ENCODE measurements at regions not wholly inside any gene's neighbourhood (a gene's known extent, or its start where the extent isn't known, plus 50 kb on each side); places are given as distances from the start of the nearest gene placed in this dataset.

GRCh38 chr10:36448760-36449691 lies 676.4 kb upstream of the ANKRD30A start:
- no peak for DNase-seq
- Histone ChIP-seq H3K4me1 (ENCODE audit: control insufficient read depth, insufficient read depth, low read length) (peaks cover 7% of the 10 kb centered on the region), H3K27me3 (ENCODE audit: control insufficient read depth, insufficient read depth, low read length) (no peaks in the 10 kb centered on the region), H3K36me3 (ENCODE audit: control insufficient read depth, insufficient read depth, low read length) (no peaks in the 10 kb centered on the region), H3K4me3 (ENCODE audit: low read length) (no peak overlapping the region), H3K9me3 (replicated peaks; ENCODE audit: control insufficient read depth, low read depth, low read length) (no peaks in the 10 kb centered on the region), H3K27ac (ENCODE audit: low read length) (no peak overlapping the region)
- WGBS (ENCODE audit: insufficient coverage), result 83% methylated on average over 1 of the region's 11 CpGs

GRCh38 chr10:36446881-36447280 lies 678.5 kb upstream of the ANKRD30A start:
- H3K27me3 ChIP-seq (ENCODE audit: control insufficient read depth, insufficient read depth, low read length), result no peaks in the 10 kb centered on the region
- H3K4me1 ChIP-seq (ENCODE audit: control insufficient read depth, insufficient read depth, low read length), result peaks cover 7% of the 10 kb centered on the region
- H3K27ac ChIP-seq (ENCODE audit: low read length), result peak overlapping the region; percentile 86
- no peaks in the 10 kb centered on the region for H3K9me3 ChIP-seq (replicated peaks; ENCODE audit: control insufficient read depth, low read depth, low read length)
- peak; percentile 95 for DNase-seq
- no peak overlapping the region for H3K4me3 ChIP-seq (ENCODE audit: low read length)
- H3K36me3 ChIP-seq (ENCODE audit: control insufficient read depth, insufficient read depth, low read length), result no peaks in the 10 kb centered on the region
- WGBS (ENCODE audit: insufficient coverage), result 44% methylated on average over 3 of the region's 8 CpGs

GRCh38 chr10:36443233-36443632 lies 682.2 kb upstream of the ANKRD30A start:
- Histone ChIP-seq H3K9me3 (replicated peaks; ENCODE audit: control insufficient read depth, low read depth, low read length) (no peaks in the 10 kb centered on the region), H3K36me3 (ENCODE audit: control insufficient read depth, insufficient read depth, low read length) (no peaks in the 10 kb centered on the region), H3K4me3 (ENCODE audit: low read length) (no peak overlapping the region), H3K27me3 (ENCODE audit: control insufficient read depth, insufficient read depth, low read length) (no peaks in the 10 kb centered on the region), H3K4me1 (ENCODE audit: control insufficient read depth, insufficient read depth, low read length) (peaks cover 4% of the 10 kb centered on the region), H3K27ac (ENCODE audit: low read length) (no peak overlapping the region)
- no peak for DNase-seq

DNA sequence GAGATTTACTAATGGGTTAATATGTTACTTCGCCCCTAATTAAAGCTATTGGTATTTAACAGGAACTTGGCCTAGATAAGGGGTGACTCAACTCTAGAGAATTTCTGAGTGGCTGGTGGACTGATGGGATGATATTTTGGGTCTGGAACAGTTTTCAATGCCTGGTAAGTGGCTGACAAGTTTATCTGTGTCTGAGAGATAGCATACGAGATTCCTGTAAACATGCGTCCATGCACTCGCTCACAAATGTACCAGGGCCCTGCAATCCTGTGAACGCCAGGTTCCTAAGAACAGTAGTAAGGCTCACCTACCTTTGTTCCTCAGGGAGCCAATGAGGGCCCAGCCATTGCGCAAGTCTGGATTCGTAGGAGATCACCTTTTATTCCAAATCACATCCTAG lies 683.8 kb upstream of the ANKRD30A start:
- H3K4me3 ChIP-seq (ENCODE audit: low read length), result no peak overlapping the region
- H3K27me3 ChIP-seq (ENCODE audit: control insufficient read depth, insufficient read depth, low read length), result no peaks in the 10 kb centered on the region
- no peak overlapping the region for H3K27ac ChIP-seq (ENCODE audit: low read length)
- H3K36me3 ChIP-seq (ENCODE audit: control insufficient read depth, insufficient read depth, low read length), result no peaks in the 10 kb centered on the region
- no peak for DNase-seq
- H3K9me3 ChIP-seq (replicated peaks; ENCODE audit: control insufficient read depth, low read depth, low read length), result no peaks in the 10 kb centered on the region
- WGBS (ENCODE audit: insufficient coverage), result 87% methylated on average over 4 of the region's 7 CpGs
- no peaks in the 10 kb centered on the region for H3K4me1 ChIP-seq (ENCODE audit: control insufficient read depth, insufficient read depth, low read length)

GRCh38 chr10:36440539-36440938 lies 684.9 kb upstream of the ANKRD30A start:
- Histone ChIP-seq H3K27me3 (ENCODE audit: control insufficient read depth, insufficient read depth, low read length) (no peaks in the 10 kb centered on the region), H3K9me3 (replicated peaks; ENCODE audit: control insufficient read depth, low read depth, low read length) (no peaks in the 10 kb centered on the region), H3K36me3 (ENCODE audit: control insufficient read depth, insufficient read depth, low read length) (no peaks in the 10 kb centered on the region), H3K27ac (ENCODE audit: low read length) (no peak overlapping the region), H3K4me1 (ENCODE audit: control insufficient read depth, insufficient read depth, low read length) (no peaks in the 10 kb centered on the region), H3K4me3 (ENCODE audit: low read length) (no peak overlapping the region)
- WGBS (ENCODE audit: insufficient coverage), result 100% methylated on average over 1 of the region's 1 CpG
- DNase-seq, result no peak

DNA sequence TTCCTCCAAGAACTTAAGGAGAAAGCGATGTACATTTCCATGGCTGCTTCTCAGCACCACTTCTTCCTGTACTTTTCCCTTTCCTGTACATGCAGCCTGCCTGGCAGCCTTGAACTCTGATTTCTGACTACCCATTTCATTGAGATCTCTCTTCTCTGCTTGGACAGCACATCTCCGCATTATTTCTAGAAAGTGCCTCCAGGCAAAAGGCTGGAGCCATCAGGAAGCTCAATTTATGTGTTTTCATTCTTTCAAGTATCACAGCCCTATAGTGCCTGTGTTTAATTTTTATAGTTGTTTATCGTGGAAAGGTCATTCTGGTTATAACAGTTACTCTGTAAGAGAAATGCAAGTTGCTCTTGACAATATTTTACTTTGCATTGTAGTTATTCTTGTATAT lies 688.0 kb upstream of the ANKRD30A start:
- no peaks in the 10 kb centered on the region for H3K4me1 ChIP-seq (ENCODE audit: control insufficient read depth, insufficient read depth, low read length)
- H3K36me3 ChIP-seq (ENCODE audit: control insufficient read depth, insufficient read depth, low read length), result no peaks in the 10 kb centered on the region
- no peaks in the 10 kb centered on the region for H3K9me3 ChIP-seq (replicated peaks; ENCODE audit: control insufficient read depth, low read depth, low read length)
- no peak for DNase-seq
- no peak overlapping the region for H3K4me3 ChIP-seq (ENCODE audit: low read length)
- no peak overlapping the region for H3K27ac ChIP-seq (ENCODE audit: low read length)
- WGBS (ENCODE audit: insufficient coverage), result 78% methylated on average over 1 of the region's 3 CpGs
- no peaks in the 10 kb centered on the region for H3K27me3 ChIP-seq (ENCODE audit: control insufficient read depth, insufficient read depth, low read length)

DNA sequence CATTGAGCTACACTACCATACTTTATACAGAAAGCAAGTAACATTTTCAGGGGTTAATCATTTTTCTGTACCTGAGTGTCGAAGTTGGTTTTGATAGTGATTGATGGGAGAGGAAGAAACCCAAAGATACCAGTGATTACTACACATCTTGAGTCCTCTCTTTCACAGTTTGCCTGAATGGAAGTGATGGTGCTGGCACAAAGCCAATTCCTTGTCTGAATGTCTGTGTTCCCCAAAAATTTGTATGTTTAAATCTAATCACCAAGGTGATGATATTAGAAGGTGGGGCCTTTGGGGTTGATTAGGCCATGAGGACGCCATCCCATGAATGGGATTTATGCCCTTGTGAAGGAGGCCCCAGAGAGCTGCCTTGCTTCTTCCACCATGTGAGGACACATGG lies 696.9 kb upstream of the ANKRD30A start:
- no peaks in the 10 kb centered on the region for H3K36me3 ChIP-seq (ENCODE audit: control insufficient read depth, insufficient read depth, low read length)
- 100% methylated on average over 1 of the region's 2 CpGs for WGBS (ENCODE audit: insufficient coverage)
- H3K27ac ChIP-seq (ENCODE audit: low read length), result no peak overlapping the region
- H3K27me3 ChIP-seq (ENCODE audit: control insufficient read depth, insufficient read depth, low read length), result no peaks in the 10 kb centered on the region
- H3K4me3 ChIP-seq (ENCODE audit: low read length), result no peak overlapping the region
- no peaks in the 10 kb centered on the region for H3K9me3 ChIP-seq (replicated peaks; ENCODE audit: control insufficient read depth, low read depth, low read length)
- DNase-seq, result no peak
- peaks cover 2% of the 10 kb centered on the region for H3K4me1 ChIP-seq (ENCODE audit: control insufficient read depth, insufficient read depth, low read length)

GRCh38 chr10:36425131-36425797 lies 700.1 kb upstream of the ANKRD30A start:
- H3K27ac ChIP-seq (ENCODE audit: low read length), result peak overlapping the region; percentile 45
- peak; percentile 97 for DNase-seq

DNA sequence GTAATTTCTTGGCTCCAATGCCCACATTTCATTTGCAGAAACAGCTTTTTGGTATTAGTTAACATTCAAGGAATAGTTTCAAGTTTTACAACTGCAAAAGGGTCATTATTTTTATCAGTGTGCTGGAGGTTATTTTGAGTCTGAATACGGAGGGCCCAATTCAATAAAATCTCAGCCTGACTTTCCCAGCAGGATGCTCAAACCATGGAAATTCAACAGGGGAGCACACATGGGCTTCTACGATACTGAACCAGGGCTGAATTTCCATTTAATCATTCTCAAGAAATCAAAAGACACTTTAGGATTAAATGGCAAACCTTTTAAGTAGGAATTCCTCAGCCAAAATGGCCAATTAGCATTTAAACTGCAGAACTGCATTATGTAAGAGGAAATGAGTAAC lies 700.9 kb upstream of the ANKRD30A start:
- Histone ChIP-seq H3K4me1 (ENCODE audit: control insufficient read depth, insufficient read depth, low read length) (peaks cover 2% of the 10 kb centered on the region), H3K9me3 (replicated peaks; ENCODE audit: control insufficient read depth, low read depth, low read length) (no peaks in the 10 kb centered on the region), H3K36me3 (ENCODE audit: control insufficient read depth, insufficient read depth, low read length) (no peaks in the 10 kb centered on the region), H3K27ac (ENCODE audit: low read length) (peak overlapping the region; percentile 26), H3K27me3 (ENCODE audit: control insufficient read depth, insufficient read depth, low read length) (no peaks in the 10 kb centered on the region), H3K4me3 (ENCODE audit: low read length) (no peak overlapping the region)
- no CpG with 5 or more reads among the region's 2 CpGs for WGBS (ENCODE audit: insufficient coverage)
- peak; percentile 54 for DNase-seq

More at GRCh38 chr10:36425131-36425797, 700.1 kb upstream of the ANKRD30A start:
- Histone ChIP-seq H3K4me3 (ENCODE audit: low read length) (no peak overlapping the region), H3K9me3 (replicated peaks; ENCODE audit: control insufficient read depth, low read depth, low read length) (no peaks in the 10 kb centered on the region), H3K4me1 (ENCODE audit: control insufficient read depth, insufficient read depth, low read length) (peaks cover 2% of the 10 kb centered on the region), H3K36me3 (ENCODE audit: control insufficient read depth, insufficient read depth, low read length) (no peaks in the 10 kb centered on the region), H3K27me3 (ENCODE audit: control insufficient read depth, insufficient read depth, low read length) (no peaks in the 10 kb centered on the region)

DNA sequence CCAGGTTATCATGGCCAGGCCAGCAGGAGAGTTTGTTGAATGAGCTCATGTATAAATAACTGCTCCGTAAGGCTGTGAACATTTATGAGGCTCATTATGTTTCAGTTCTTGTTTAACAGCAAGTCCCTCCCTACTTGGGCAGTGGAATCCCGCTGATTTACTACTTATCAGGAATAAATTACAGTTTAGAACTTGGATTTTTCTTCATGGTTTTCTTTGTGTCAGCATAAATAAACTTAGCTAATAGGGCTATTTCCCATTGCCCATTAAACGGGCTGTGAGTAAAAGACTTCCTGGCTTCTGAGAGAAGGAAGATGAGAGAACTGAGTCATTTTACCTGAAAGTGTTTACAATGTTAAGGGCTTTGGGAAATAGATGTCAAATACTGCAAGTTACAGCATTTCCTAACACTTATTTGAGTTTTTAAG lies 701.6 kb upstream of the ANKRD30A start:
- H3K9me3 ChIP-seq (replicated peaks; ENCODE audit: control insufficient read depth, low read depth, low read length), result no peaks in the 10 kb centered on the region
- no peak overlapping the region for H3K4me3 ChIP-seq (ENCODE audit: low read length)
- no CpG with 5 or more reads among the region's 3 CpGs for WGBS (ENCODE audit: insufficient coverage)
- DNase-seq, result peak; percentile 46
- H3K36me3 ChIP-seq (ENCODE audit: control insufficient read depth, insufficient read depth, low read length), result no peaks in the 10 kb centered on the region
- H3K27me3 ChIP-seq (ENCODE audit: control insufficient read depth, insufficient read depth, low read length), result no peaks in the 10 kb centered on the region
- H3K27ac ChIP-seq (ENCODE audit: low read length), result no peak overlapping the region
- H3K4me1 ChIP-seq (ENCODE audit: control insufficient read depth, insufficient read depth, low read length), result peaks cover 2% of the 10 kb centered on the region

Data from muscle of leg (tissue), 3 donors.